ENCODE measurements at regions not wholly inside any gene's neighbourhood (a gene's known extent, or its start where the extent isn't known, plus 50 kb on each side); places are given as distances from the start of the nearest gene placed in this dataset.
"Not testable (repeated sequence)": the region's sequence is repeated elsewhere in the genome, so short reads cannot be mapped to it uniquely, and the experiment has no call there.

DNA sequence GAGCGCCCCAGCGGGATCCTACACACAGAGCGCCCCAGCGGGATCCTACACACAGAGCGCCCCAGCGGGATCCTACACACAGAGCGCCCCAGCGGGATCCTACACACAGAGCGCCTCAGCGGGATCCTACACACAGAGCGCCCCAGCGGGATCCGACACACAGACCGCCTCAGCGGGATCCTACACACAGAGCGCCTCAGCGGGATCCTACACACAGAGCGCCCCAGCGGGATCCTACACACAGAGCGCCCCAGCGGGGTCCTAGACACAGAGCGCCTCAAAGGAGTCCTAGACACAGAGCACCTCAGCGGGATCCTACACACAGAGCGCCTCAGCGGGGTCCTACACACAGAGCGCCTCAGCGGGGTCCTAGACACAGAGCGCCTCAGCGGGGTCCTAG is 1352.7 kb downstream of the GATA3 start:
- TF ChIP-seq, protein P1, sequence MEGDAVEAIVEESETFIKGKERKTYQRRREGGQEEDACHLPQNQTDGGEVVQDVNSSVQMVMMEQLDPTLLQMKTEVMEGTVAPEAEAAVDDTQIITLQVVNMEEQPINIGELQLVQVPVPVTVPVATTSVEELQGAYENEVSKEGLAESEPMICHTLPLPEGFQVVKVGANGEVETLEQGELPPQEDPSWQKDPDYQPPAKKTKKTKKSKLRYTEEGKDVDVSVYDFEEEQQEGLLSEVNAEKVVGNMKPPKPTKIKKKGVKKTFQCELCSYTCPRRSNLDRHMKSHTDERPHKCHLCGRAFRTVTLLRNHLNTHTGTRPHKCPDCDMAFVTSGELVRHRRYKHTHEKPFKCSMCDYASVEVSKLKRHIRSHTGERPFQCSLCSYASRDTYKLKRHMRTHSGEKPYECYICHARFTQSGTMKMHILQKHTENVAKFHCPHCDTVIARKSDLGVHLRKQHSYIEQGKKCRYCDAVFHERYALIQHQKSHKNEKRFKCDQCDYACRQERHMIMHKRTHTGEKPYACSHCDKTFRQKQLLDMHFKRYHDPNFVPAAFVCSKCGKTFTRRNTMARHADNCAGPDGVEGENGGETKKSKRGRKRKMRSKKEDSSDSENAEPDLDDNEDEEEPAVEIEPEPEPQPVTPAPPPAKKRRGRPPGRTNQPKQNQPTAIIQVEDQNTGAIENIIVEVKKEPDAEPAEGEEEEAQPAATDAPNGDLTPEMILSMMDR (IDR thresholded peaks at IDR 0.05 in 2 of 3, conservative IDR thresholded peaks at IDR 0.05 in 1 of 3; ENCODE audit: control insufficient read depth in 2 of 3, extremely low read depth in 1 of 3, insufficient read depth in 1 of 3, low read depth in 3 of 3, low read length in 3 of 3), result not testable (repeated sequence)
- TF ChIP-seq POLR2A (IDR thresholded peaks at IDR 0.05; ENCODE audit: low read depth, low read length); BACH1 (IDR thresholded peaks at IDR 0.05; ENCODE audit: borderline replicate concordance); CREM (IDR thresholded peaks at IDR 0.05; ENCODE audit: low read depth); EP300 (IDR thresholded peaks at IDR 0.05; ENCODE audit: borderline replicate concordance in 1 of 2, control insufficient read depth in 1 of 2, low read depth in 2 of 2, low read length in 2 of 2); HDAC2 (IDR thresholded peaks at IDR 0.05); FOS (IDR thresholded peaks at IDR 0.05; ENCODE audit: borderline replicate concordance, extremely low read depth, insufficient read length); RFX5 (IDR thresholded peaks at IDR 0.05; ENCODE audit: low read depth, low read length): not testable (repeated sequence)
- TF ChIP-seq, protein P2, sequence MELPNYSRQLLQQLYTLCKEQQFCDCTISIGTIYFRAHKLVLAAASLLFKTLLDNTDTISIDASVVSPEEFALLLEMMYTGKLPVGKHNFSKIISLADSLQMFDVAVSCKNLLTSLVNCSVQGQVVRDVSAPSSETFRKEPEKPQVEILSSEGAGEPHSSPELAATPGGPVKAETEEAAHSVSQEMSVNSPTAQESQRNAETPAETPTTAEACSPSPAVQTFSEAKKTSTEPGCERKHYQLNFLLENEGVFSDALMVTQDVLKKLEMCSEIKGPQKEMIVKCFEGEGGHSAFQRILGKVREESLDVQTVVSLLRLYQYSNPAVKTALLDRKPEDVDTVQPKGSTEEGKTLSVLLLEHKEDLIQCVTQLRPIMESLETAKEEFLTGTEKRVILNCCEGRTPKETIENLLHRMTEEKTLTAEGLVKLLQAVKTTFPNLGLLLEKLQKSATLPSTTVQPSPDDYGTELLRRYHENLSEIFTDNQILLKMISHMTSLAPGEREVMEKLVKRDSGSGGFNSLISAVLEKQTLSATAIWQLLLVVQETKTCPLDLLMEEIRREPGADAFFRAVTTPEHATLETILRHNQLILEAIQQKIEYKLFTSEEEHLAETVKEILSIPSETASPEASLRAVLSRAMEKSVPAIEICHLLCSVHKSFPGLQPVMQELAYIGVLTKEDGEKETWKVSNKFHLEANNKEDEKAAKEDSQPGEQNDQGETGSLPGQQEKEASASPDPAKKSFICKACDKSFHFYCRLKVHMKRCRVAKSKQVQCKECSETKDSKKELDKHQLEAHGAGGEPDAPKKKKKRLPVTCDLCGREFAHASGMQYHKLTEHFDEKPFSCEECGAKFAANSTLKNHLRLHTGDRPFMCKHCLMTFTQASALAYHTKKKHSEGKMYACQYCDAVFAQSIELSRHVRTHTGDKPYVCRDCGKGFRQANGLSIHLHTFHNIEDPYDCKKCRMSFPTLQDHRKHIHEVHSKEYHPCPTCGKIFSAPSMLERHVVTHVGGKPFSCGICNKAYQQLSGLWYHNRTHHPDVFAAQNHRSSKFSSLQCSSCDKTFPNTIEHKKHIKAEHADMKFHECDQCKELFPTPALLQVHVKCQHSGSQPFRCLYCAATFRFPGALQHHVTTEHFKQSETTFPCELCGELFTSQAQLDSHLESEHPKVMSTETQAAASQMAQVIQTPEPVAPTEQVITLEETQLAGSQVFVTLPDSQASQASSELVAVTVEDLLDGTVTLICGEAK (IDR thresholded peaks at IDR 0.05; ENCODE audit: borderline replicate concordance), result not testable (repeated sequence)
- TF ChIP-seq, protein P3, sequence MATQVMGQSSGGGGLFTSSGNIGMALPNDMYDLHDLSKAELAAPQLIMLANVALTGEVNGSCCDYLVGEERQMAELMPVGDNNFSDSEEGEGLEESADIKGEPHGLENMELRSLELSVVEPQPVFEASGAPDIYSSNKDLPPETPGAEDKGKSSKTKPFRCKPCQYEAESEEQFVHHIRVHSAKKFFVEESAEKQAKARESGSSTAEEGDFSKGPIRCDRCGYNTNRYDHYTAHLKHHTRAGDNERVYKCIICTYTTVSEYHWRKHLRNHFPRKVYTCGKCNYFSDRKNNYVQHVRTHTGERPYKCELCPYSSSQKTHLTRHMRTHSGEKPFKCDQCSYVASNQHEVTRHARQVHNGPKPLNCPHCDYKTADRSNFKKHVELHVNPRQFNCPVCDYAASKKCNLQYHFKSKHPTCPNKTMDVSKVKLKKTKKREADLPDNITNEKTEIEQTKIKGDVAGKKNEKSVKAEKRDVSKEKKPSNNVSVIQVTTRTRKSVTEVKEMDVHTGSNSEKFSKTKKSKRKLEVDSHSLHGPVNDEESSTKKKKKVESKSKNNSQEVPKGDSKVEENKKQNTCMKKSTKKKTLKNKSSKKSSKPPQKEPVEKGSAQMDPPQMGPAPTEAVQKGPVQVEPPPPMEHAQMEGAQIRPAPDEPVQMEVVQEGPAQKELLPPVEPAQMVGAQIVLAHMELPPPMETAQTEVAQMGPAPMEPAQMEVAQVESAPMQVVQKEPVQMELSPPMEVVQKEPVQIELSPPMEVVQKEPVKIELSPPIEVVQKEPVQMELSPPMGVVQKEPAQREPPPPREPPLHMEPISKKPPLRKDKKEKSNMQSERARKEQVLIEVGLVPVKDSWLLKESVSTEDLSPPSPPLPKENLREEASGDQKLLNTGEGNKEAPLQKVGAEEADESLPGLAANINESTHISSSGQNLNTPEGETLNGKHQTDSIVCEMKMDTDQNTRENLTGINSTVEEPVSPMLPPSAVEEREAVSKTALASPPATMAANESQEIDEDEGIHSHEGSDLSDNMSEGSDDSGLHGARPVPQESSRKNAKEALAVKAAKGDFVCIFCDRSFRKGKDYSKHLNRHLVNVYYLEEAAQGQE (IDR thresholded peaks at IDR 0.05; ENCODE audit: low read depth, low read length), result not testable (repeated sequence)
- TF ChIP-seq, protein P4, sequence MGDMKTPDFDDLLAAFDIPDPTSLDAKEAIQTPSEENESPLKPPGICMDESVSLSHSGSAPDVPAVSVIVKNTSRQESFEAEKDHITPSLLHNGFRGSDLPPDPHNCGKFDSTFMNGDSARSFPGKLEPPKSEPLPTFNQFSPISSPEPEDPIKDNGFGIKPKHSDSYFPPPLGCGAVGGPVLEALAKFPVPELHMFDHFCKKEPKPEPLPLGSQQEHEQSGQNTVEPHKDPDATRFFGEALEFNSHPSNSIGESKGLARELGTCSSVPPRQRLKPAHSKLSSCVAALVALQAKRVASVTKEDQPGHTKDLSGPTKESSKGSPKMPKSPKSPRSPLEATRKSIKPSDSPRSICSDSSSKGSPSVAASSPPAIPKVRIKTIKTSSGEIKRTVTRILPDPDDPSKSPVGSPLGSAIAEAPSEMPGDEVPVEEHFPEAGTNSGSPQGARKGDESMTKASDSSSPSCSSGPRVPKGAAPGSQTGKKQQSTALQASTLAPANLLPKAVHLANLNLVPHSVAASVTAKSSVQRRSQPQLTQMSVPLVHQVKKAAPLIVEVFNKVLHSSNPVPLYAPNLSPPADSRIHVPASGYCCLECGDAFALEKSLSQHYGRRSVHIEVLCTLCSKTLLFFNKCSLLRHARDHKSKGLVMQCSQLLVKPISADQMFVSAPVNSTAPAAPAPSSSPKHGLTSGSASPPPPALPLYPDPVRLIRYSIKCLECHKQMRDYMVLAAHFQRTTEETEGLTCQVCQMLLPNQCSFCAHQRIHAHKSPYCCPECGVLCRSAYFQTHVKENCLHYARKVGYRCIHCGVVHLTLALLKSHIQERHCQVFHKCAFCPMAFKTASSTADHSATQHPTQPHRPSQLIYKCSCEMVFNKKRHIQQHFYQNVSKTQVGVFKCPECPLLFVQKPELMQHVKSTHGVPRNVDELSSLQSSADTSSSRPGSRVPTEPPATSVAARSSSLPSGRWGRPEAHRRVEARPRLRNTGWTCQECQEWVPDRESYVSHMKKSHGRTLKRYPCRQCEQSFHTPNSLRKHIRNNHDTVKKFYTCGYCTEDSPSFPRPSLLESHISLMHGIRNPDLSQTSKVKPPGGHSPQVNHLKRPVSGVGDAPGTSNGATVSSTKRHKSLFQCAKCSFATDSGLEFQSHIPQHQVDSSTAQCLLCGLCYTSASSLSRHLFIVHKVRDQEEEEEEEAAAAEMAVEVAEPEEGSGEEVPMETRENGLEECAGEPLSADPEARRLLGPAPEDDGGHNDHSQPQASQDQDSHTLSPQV (IDR thresholded peaks at IDR 0.05), result not testable (repeated sequence)
